NCI-H69 (cell line): ENCODE measurements at regions not wholly inside any gene's neighbourhood (a gene's known extent, or its start where the extent isn't known, plus 50 kb on each side); places are given as distances from the start of the nearest gene placed in this dataset.

Source experiments
- DNase-seq: peaks from one replicate; lab custom pipeline; 2025; lab: John Stamatoyannopoulos, UW

DNA sequence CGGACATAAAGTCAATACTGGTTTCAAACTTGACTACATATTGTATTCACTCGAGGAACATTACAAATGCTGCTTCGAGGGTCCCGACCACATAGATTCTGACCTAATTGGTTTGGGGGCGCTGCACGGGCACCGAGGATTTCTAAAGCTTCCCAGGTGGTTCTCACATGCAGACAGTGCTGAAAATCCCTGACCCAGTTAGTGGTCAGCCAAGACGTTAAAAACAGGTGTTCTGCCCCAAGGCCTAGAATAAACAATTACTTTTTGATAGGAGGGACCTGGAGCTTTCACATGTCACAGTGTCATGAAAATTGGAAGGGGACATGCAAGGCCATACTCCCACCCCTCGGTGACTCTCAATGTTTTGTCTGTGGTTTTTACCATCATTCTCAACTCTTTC lies 368.9 kb downstream of the RNF144A start:
- DNase-seq, result no peak

DNA sequence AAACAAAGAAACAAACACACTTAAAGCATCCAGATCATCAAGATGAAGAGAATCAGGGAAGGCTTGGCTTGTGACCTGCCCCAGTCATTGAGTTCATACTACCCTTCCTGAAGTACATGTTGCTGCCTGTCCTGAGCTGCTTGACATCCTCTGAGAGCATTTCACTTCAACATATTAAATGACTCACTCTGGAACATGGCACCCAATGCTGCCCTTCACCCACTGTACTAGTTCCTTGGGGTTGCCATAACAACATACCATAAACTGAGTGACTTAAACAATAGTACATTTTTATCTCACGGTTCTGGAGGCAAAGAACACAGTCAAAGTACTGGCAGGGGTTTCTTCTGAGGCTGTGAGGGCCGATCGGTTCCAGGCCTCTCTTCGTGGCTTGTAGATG lies 371.3 kb downstream of the RNF144A start:
- no peak for DNase-seq

DNA sequence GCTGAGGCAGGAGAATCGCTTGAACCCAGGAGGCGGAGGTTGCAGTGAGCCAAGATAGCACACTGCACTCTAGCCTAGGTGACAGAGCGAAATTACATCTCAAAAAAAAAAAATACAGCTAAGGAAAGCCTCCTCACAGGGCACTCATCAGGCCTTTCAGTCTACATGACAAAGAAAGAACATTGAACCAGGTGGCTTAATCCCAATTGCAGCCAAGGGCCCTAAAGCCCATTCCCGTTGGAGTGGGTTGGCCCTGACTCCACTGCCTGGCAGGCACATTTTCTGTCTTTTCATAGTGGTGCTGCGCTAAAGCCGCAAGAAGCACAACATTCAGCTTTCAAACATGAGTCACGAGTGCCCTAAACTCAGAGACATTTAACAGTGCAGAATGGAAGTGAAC lies 372.5 kb downstream of the RNF144A start:
- no peak for DNase-seq

DNA sequence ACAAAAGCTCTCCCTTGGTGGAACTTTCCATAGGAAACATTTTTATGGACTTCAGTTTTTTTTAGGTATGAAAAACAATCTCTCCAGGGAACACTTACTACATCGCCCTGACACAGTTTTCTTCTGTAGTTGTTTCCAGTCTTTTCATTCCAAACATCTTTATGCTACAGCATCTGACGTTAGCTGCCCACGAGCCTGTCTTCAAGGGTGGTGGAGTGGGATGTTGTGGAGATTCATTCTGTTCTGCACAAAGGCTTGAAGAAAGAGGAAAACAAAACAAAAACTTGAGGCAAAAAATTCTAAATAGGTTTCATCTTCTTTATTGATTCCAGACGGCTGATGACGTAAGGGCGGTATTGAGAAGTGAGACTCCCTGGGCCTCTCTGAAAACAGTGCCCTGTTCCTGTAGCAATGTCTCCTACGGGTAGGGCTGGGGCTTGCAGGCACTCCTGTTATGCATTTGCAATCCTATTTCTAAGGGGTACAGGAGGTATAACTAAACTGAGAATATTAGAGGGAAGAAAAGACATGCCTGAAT lies 375.0 kb downstream of the RNF144A start:
- no peak for DNase-seq

DNA sequence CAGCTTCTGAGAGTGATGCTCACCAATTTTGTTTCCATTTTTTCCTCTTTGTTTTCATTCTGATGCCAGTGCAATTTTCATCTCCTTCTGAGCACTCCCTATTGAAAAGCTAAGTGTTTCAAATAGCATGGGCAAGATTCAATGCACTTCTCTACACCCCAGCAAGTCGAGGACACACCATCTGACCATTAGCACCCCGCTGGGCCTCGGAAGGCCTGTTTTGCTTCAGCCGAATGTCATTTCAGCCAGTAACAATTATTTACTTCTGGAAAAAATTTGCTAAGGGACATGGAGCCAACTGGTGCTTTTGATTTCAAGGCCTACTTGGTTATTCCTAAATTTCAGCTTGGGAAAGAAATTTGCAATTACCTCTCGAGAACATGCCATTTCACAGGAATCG lies 392.4 kb downstream of the RNF144A start:
- DNase-seq, result no peak

DNA sequence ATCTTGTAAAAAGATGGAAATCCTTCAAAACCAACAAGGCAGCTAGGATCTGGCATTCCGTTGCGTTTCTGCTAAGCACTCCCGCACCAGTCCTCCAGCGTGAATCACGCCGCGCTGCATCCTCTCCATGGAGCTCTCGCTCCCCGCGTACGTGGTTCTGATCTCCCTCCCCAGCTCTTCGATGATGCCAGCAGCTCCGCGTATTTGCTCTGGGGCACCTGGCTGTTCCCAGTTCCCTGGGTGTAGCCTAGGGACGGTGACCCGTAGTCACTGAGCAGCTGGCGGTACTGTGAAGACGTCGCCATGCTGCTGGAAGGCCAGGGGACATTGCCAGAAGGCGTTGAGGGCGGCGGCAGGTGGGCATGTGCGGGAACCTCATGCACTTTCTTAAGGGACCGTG lies 407.5 kb downstream of the RNF144A start:
- no peak for DNase-seq

DNA sequence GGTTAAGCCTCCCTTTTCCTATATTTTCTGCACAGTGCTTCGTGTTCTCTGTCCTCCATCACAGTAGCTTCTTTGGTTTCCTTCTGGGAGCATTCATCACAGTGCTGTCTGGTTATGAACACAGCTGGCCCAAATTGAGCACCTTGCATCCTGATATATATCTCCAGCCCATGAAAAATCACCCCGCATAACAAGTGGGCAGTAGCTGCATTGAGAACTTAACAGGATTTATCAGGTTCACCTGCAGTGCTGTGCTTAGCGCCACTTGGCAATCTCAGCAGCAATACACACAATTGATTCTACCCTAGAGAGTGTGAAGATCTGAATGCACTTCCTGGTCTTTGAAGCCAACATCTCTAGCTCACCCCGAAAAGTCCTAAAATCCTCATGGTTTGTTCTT lies 408.0 kb downstream of the RNF144A start:
- DNase-seq, result no peak

DNA sequence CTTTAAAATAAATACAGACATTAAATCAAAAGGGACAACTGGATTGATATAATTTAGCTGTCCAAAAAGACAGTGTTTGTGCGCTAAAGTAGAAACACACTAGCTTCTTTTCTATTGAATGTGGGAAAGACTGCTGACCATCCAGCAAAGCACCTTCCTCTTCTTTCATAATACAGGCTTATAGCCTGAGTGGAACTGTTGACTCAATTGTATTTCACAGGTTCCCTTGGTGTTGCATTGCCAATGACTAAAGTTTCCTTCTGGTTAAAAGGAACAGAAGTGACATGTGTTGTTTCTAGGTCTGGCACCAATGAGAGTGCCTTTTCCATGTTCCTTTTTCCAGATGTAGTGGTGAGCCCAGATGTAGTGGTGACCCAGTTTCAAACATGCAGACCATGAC lies 412.3 kb downstream of the RNF144A start:
- DNase-seq, result no peak

DNA sequence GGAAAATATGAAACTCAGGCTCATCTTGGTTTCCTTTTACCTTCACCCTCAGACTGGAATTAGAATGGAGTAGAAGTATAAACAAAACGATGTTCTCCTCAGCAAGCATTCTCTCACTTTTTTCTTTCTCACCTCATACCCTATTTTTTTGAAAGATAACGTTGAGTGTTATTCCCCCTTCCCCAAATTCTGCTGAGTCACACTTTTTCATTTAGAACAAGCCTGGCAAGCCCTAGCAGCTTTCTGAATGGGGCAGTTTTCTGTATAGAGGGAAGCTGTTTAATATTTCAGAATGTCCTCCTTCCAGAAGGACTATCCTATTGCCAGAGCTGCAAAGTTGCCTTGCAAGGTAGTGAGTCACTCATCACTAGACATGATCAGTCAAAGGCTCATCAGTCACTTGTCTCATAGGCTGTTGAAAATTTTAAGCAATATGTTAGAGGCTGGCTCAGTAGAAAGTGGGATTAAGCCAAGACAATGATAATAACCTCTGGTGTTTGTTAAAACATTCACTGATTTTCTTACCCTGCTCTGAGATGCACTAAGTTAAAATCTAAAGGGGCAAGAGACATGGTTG lies 416.1 kb downstream of the RNF144A start:
- DNase-seq, result no peak

DNA sequence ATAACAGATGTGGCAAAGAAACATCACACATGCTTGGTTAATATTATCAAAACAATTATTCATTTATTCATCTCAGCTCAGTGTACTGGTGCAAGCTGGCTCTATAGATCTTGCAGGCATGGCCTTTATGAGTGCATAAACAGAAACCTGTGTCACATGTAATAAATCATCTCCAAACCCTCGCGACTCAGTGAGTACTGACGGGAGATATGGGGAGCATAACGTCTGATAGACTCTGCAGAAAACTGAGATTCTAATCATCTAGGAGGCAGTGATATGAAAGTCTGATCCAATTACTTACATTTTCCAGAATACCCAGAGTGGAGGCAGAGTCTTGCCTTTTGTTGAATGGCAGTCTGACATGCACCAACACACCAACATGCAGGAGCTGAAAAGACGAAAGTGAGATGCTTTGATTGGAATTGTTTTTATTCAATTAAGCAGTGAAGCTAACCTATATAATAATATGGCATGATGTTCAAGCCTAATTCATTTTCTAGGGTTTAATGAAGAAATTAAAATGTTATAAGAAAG lies 416.8 kb downstream of the RNF144A start:
- DNase-seq, result no peak

DNA sequence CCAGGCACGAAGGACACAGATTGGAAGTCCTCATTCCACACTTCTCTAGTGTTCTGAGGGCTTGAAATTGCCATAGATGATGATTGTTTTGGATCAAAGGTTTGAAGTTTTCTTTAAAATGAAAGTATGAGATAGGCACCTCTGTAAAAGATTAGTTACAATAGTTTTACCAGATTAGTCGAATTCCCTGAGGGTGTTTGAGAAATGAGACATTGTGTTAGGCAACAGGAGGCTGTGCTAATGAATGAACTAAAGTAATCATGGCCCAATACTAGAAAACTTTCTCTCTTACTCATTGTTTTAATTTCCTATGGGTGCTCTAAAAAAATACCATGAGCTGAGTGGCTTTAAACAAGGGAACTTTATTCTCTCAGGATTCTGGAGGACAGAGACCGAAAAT lies 421.7 kb downstream of the RNF144A start:
- DNase-seq, result no peak

DNA sequence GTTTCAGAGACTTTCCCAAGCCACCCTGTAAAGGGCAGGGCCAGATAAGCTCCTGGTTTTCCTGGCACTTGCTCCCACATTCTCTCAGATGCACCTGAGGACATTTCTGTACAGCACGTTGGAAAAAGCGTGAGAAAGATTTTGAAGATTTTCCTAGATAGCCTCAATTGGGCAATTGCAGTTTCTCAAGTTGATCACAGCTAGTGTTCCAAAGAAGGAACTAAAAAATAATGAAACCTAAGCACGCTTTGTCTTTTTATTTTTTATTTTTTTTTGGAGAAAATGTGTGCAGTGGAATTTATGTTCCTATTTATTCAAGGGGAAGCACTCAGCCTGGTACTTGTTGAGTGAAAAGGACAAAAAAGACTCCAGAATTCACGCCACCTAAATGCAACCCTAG lies 429.1 kb downstream of the RNF144A start:
- no peak for DNase-seq

DNA sequence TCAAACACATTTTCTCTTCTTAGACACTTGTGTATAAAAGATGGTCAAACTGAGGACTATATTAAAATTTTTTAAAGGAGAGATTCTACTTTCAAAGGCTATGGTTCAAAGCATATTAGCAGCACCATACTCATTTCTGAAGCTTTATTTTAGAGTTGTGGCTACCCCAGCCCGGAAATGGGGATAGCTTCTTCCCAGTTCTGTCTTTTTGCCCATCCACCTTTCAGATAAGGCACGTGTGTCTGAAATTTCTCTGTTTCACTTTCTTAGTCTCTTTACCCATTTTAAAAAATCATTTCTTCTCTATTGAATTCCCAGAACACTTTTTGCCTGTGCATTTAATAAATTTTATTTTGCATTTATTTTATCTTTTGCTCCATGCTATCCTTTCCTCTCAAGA lies 431.5 kb downstream of the RNF144A start:
- no peak for DNase-seq

DNA sequence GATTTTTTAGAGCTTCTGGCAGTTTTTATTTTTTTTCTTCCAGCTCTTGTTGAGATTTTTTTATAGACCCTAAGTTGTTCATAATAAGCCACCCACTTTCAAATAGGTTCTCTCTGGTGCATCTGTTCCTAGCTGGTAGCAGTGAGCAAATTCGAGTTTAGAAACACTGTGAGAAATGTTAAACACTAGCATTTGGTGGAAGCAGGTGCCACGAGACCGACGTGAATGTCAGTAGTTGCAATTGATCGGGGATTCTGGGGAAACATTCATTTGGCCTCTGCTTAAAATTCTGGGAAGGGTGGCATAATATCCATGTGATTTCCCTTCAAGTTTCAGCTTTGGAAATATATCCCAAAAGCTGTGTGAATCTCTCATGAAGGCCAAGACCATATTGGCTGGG lies 435.0 kb downstream of the RNF144A start:
- no peak for DNase-seq

DNA sequence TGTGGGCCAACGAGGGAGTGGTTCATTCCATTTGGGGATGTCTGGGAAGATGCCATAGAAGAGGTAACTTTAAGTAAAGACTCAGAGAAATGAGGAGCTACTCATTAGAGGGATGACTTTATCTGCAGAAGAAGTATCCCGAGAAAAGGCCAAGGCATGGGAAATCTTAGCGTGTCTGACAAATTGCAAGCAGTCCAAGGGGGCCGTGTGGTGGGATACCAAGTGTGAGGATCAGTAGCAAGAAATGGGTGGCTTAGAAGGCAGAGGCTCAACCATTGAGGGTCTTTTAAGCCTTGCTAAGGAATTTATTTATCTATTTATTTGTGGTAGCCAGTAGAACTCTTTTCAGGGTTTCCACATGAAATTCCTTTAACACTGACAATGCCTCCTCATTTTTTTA lies 436.4 kb downstream of the RNF144A start:
- DNase-seq, result no peak

DNA sequence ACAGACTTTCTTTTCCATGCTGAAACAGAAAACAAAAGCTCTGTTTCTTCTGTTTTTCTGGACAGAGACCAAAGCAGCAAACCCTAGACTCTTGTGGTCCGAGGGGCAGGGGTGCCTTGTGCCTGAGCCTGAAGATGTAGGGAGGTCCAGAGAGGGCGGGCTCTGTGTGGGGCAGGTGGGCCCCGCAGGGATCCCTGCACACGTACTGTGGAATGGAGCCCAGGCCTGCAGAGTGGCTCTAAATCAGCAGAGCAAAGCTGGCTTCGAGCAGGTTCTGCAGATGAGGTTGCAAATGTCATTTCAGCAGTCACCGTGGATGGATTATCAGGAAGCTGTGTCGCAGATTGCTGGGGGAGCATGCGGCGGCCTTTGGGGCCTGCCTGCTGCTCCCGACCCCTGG lies 438.6 kb downstream of the RNF144A start:
- no peak for DNase-seq

DNA sequence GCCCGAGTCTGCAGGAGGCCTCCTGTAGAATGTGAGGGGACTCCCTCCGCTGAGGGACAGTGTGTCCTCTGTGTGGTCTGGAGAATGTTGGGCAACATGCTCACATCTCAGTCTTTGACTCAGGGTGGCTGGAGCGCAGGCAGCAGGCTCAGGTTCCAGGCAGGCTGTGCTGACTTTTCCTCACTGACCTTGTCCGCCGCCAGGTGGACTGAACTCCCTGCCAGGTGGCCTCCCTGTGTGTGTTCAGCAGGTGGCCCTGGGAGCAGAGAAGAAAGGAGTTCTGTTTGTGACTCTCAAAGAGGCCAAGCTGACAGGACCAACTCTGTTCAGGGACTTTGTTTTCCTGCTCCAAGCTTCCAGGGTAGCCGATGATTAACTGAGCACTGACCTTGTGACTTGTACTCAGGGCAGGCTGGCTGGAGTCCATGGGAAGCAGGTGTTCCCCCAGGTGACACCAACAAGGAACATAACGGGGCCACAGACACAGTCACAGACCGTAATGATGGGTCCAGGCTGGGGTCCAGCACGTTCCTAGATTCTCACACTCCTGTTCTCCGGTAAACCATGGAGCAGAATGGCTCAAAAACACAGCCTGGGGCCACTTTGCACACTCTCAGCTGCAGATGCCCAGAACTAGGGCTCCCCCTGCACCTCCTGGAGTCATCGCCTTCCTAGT lies 439.8 kb downstream of the RNF144A start:
- DNase-seq, result peak; percentile 59

DNA sequence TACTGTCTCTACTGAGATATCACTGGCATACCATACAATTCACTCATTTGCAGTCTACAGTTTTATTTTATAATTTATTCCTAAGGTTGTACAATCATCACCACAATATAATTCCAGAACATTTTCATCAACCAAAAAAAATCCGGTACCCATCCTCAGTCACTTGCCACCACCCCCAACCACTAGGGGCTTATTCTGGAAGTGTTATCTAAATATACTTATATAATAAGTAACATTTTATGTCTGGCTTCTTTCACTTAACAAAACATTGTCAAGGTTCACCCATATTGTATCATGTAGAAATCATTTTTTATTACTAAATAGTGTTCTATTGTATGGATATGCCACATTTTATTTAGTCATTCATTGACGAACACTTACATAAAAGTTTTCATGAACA lies 440.8 kb downstream of the RNF144A start:
- DNase-seq, result no peak

DNA sequence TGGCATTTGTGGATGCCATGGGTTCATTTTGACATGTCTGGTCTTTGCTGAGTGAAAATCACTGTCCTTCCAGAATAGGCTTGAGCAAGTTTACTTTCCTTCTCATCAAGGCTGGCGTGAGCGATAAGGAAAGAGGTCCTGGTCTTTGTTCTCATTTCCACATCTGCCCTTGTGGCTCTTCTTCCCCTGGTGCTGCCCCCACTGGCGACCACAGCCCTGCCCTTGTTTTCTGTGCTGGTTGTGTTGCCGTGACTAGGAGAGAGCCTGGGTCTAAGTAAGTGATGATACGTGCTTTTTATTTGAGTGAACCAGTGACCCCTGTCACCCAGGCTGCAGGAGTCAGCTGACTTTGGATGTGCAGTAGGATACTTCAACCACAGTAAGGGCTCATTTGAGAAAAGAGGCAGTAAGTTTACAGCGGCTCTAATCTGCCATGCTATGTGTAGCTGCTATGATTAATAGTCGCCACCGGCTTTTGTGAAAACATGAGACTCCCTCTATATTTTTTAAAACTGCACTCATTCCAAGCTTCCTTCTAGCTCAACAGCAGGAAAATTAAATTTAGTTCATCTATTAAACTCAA lies 441.7 kb downstream of the RNF144A start:
- DNase-seq, result no peak

DNA sequence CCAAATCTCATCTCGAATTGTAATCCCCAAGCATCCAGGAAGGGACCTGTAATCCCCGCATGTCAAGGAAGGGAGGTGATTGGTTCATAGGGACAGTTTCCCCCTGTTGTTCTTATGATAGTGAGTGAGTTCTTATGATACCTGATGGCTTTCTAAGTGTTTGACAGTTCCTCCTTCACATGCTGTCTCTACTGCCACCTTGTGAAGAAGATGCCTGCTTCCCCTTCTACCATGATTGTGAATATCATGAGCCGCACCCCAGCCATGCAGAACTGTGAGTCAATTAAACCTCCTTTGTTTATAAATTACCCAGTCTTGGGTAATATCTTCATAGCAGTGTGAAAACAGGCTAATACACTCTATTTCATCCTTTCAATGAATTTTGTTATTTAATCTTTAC lies 446.7 kb downstream of the RNF144A start:
- DNase-seq, result peak; percentile 29

DNA sequence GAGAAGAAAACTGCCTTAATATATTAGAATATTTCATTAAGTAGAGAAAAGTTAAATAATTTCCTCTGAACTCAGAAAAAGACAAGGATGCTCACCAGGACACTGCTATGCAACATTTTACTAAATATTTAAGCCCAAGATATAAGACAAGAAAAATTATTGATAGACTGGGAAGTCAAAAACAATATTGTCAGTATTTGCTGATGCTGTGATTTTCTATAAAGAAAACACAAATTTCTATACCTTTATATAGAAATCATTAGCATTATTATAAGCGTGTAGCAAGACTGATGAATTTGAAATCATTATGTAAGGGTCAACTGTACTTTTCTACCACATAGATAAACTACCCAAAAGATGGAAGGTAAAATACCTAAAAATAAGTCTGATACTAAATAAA lies 451.0 kb downstream of the RNF144A start:
- no peak for DNase-seq

DNA sequence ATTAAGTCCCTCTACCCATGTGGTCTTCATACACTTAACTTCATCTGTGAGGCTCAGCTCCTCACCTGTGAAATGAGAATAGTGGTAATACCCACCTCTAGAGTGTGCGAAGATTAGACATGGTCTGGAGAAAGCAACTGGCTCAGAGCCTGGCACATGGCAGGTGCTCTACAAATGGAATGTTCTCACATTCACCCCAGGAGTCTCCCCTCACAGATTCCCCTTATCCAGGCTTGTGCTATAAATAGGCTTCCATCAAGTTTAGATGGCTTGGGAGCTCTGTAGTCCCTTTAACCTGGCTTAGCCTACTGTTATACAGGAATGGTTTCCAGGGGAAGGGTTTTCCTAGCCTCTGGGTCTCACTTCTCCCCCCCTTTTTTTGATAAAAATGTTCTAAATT lies 455.9 kb downstream of the RNF144A start:
- no peak for DNase-seq

DNA sequence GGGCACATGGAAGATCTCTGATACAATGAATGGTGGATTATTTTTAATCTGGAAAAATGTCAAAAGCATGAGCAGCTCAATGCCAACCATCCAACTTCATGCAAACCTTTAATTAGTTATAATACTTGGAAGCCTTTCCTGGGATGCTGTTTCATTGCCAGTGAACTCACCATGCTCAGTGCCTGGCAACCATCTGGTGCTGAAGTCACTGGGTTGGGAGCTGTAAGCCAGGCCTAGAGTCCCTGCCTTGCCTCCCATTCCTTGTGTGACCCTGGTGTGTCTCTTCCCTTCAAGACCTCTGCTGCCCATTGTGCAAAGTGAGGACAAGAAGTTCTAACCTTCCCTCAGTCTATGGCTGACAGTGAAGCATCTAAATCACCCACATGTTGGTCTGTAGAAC lies 458.7 kb downstream of the RNF144A start:
- DNase-seq, result peak; percentile 19
